ENCODE measurements at regions not wholly inside any gene's neighbourhood (a gene's known extent, or its start where the extent isn't known, plus 50 kb on each side); places are given as distances from the start of the nearest gene placed in this dataset.

GRCh38 chr4:155107059-155107458 is 101.4 kb upstream of the NPY2R start:
- H2AFZ ChIP-seq (ENCODE audit: low read depth), result no peak overlapping the region
- H3K4me1 ChIP-seq (ENCODE audit: low read depth, poor library complexity, severe bottlenecking), result no peaks in the 10 kb centered on the region
- H3K4me3 ChIP-seq (IDR thresholded peaks at IDR 0.05; ENCODE audit: insufficient read depth, low read depth, low read length), result no peak overlapping the region
- H3K9ac ChIP-seq, result no peak overlapping the region
- no peaks in the 10 kb centered on the region for H3K27me3 ChIP-seq (ENCODE audit: insufficient read depth, low read depth)
- no peaks in the 10 kb centered on the region for H3K36me3 ChIP-seq (ENCODE audit: insufficient read depth)
- H4K20me1 ChIP-seq (ENCODE audit: insufficient read depth), result no peaks in the 10 kb centered on the region
- no peak overlapping the region for H3K4me2 ChIP-seq
- no peak overlapping the region for H3K27ac ChIP-seq
- no peaks in the 10 kb centered on the region for H3K79me2 ChIP-seq (ENCODE audit: insufficient read depth, low read depth)
- no peak for TF ChIP-seq CTCF (conservative IDR thresholded peaks at IDR 0.05; ENCODE audit: low read depth, low read length)

GRCh38 chr4:155114790-155115189 is 93.6 kb upstream of the NPY2R start:
- Histone ChIP-seq H3K27me3 (ENCODE audit: insufficient read depth, low read depth) (no peaks in the 10 kb centered on the region), H3K36me3 (ENCODE audit: insufficient read depth) (no peaks in the 10 kb centered on the region), H3K4me1 (ENCODE audit: low read depth, poor library complexity, severe bottlenecking) (no peaks in the 10 kb centered on the region), H4K20me1 (ENCODE audit: insufficient read depth) (no peaks in the 10 kb centered on the region), H3K4me3 (IDR thresholded peaks at IDR 0.05; ENCODE audit: insufficient read depth, low read depth, low read length) (no peak overlapping the region), H2AFZ (ENCODE audit: low read depth) (no peak overlapping the region), H3K4me2 (no peak overlapping the region), H3K79me2 (ENCODE audit: insufficient read depth, low read depth) (no peaks in the 10 kb centered on the region), H3K27ac (no peak overlapping the region), H3K9ac (no peak overlapping the region)
- no peak for TF ChIP-seq CTCF (conservative IDR thresholded peaks at IDR 0.05; ENCODE audit: low read depth, low read length)

GRCh38 chr4:155119006-155119405 is 89.4 kb upstream of the NPY2R start:
- Histone ChIP-seq H3K4me1 (ENCODE audit: low read depth, poor library complexity, severe bottlenecking) (no peaks in the 10 kb centered on the region), H3K9ac (no peak overlapping the region), H3K4me2 (no peak overlapping the region), H2AFZ (ENCODE audit: low read depth) (no peak overlapping the region), H3K4me3 (IDR thresholded peaks at IDR 0.05; ENCODE audit: insufficient read depth, low read depth, low read length) (no peak overlapping the region), H3K36me3 (ENCODE audit: insufficient read depth) (no peaks in the 10 kb centered on the region), H3K27me3 (ENCODE audit: insufficient read depth, low read depth) (no peaks in the 10 kb centered on the region), H3K27ac (no peak overlapping the region), H3K79me2 (ENCODE audit: insufficient read depth, low read depth) (no peaks in the 10 kb centered on the region), H4K20me1 (ENCODE audit: insufficient read depth) (no peaks in the 10 kb centered on the region)
- no peak for TF ChIP-seq CTCF (conservative IDR thresholded peaks at IDR 0.05; ENCODE audit: low read depth, low read length)

GRCh38 chr4:155120536-155120935 is 87.9 kb upstream of the NPY2R start:
- H3K4me3 ChIP-seq (IDR thresholded peaks at IDR 0.05; ENCODE audit: insufficient read depth, low read depth, low read length), result no peak overlapping the region
- no peaks in the 10 kb centered on the region for H3K79me2 ChIP-seq (ENCODE audit: insufficient read depth, low read depth)
- no peaks in the 10 kb centered on the region for H3K4me1 ChIP-seq (ENCODE audit: low read depth, poor library complexity, severe bottlenecking)
- no peak overlapping the region for H2AFZ ChIP-seq (ENCODE audit: low read depth)
- H3K9ac ChIP-seq, result no peak overlapping the region
- H3K4me2 ChIP-seq, result no peak overlapping the region
- no peaks in the 10 kb centered on the region for H3K27me3 ChIP-seq (ENCODE audit: insufficient read depth, low read depth)
- no peak overlapping the region for H3K27ac ChIP-seq
- no peaks in the 10 kb centered on the region for H3K36me3 ChIP-seq (ENCODE audit: insufficient read depth)
- no peak for TF ChIP-seq CTCF (conservative IDR thresholded peaks at IDR 0.05; ENCODE audit: low read depth, low read length)
- no peaks in the 10 kb centered on the region for H4K20me1 ChIP-seq (ENCODE audit: insufficient read depth)

- Histone ChIP-seq H3K4me1 (ENCODE audit: low read depth, poor library complexity, severe bottlenecking) (no peaks in the 10 kb centered on the region), H4K20me1 (ENCODE audit: insufficient read depth) (no peaks in the 10 kb centered on the region), H2AFZ (ENCODE audit: low read depth) (no peak overlapping the region), H3K9ac (no peak overlapping the region), H3K27ac (no peak overlapping the region), H3K27me3 (ENCODE audit: insufficient read depth, low read depth) (no peaks in the 10 kb centered on the region), H3K4me2 (no peak overlapping the region), H3K79me2 (ENCODE audit: insufficient read depth, low read depth) (no peaks in the 10 kb centered on the region), H3K4me3 (IDR thresholded peaks at IDR 0.05; ENCODE audit: insufficient read depth, low read depth, low read length) (no peak overlapping the region), H3K36me3 (ENCODE audit: insufficient read depth) (no peaks in the 10 kb centered on the region)
- TF ChIP-seq CTCF (conservative IDR thresholded peaks at IDR 0.05; ENCODE audit: low read depth, low read length), result no peak
These were observed 86.1 kb upstream of the NPY2R start for GRCh38 chr4:155122382-155122781.
